Adrenal gland (tissue), 9 donors: ENCODE measurements at regions not wholly inside any gene's neighbourhood (a gene's known extent, or its start where the extent isn't known, plus 50 kb on each side); places are given as distances from the start of the nearest gene placed in this dataset.

ENCODE experiments used
- DNase-seq, 7 donors: peaks; one replicate each; pipeline ENCODE4 v3.0.0-alpha.2; 2019 to 2020
- H3K27ac ChIP-seq, 5 donors: fragments of 200-600 bp; sonication (generic) in 4 of 5; 1 replicate in 3 of 5; 2 replicates in 2 of 5; pipeline versions ENCODE4 v1.5.1 to v1.8.0; 2016 to 2020; ENCODE audit warnings: mild to moderate bottlenecking in 1 of 5
- H3K27me3 ChIP-seq: fragments of 200-600 bp; 2 replicates; pipeline ENCODE4 v1.8.0; 2021
- H3K36me3 ChIP-seq, 2 donors: fragments of 200-600 bp; replicated peaks in 1 of 2; 1 replicate in 1 of 2; 2 replicates in 1 of 2; pipeline versions ENCODE4 v1.5.1 to v1.8.0; 2018 to 2022
- H3K4me1 ChIP-seq, 2 donors: fragments of 200-600 bp; replicated peaks in 1 of 2; 1 replicate in 1 of 2; 2 replicates in 1 of 2; pipeline versions ENCODE4 v1.5.1 to v1.8.0; 2018 to 2021
- H3K4me3 ChIP-seq, 4 donors: fragments of 200-600 bp; sonication (generic) in 3 of 4; one replicate each; pipeline ENCODE4 v1.5.1; 2016 to 2018
- H3K9me3 ChIP-seq, 3 donors: fragments of 200-600 bp; sonication (generic) in 1 of 3; replicated peaks in 1 of 3; 1 replicate in 2 of 3; 2 replicates in 1 of 3; pipeline versions ENCODE4 v1.5.1 to v1.8.0; 2016 to 2021
- POLR2A ChIP-seq, 2 donors: fragments of 450-650 bp; IDR thresholded peaks; one replicate each; pipeline ENCODE4 v1.6.1; 2017; ENCODE audit warnings: antibody characterized with exemption in 2 of 2, mild to moderate bottlenecking in 2 of 2, moderate library complexity in 1 of 2
- WGBS, 4 donors: extraction: QIAGEN DNeasy Blood & Tissue Kit in 2 of 4; methylation state at CpG; one replicate each; pipeline versions ENCODE4 v1.1.5 to v1.1.7; 2013 to 2017; 5-methylcytosine and 5-hydroxymethylcytosine counted together
- intact Hi-C, 2 donors: fragments of 100-400 bp; cut with DNase I; formaldehyde crosslinking; loops; one replicate each; pipeline versions ENCODE4 v1.14.1 to v1.15.0; 2022 to 2023
- TF ChIP-seq, protein P1 (sequence below), 6 experiments: fragments of 450-650 bp in 4 of 6; fragments of 200-600 bp in 2 of 6; sonication (generic) in 1 of 6; IDR thresholded peaks; 1 replicate in 5 of 6; 2 replicates in 1 of 6; pipeline versions ENCODE4 v1.5.1 to v1.8.0; 2016 to 2021; ENCODE audit warnings: antibody characterized with exemption in 6 of 6, mild to moderate bottlenecking in 2 of 6, moderate library complexity in 1 of 6
- donor health status: healthy with polysubstance abuse.
- donor health status: Bipolar disorder and iron deficiency.
- donor health status: DM: yes; HTN: yes; CAD: no.
- donor health status: DM: no; HTN: no; CAD: no.
- donor health status: DM: no; HTN: no; CAD: no.

DNA sequence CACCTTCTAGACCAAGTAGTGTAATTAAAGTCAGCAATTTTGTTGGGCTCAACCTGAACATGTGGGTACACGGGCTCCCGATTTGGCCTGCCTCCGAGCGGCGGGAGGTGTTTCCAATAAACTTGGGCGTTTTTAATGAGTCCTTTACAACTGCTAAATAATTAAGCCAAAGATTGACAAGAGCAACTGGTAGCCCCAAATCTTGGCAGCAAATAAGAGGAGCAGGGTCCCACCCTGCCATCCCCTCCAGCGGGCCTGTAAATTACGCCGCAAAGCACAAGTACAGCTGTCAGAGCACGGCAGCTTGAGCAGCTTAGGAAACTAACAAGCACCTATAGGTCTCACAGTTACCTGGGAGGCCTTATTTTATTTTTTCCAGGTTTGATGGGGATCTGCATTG is 217.1 kb downstream of the BMP7 start:
- Histone ChIP-seq H3K4me3 (no peak overlapping the region), H3K27ac (no peak overlapping the region), H3K9me3 (no peaks in the 10 kb centered on the region), H3K36me3 (no peaks in the 10 kb centered on the region), H3K4me1 (no peaks in the 10 kb centered on the region), H3K27me3 (peaks cover 5% of the 10 kb centered on the region)
- TF ChIP-seq, protein P1, sequence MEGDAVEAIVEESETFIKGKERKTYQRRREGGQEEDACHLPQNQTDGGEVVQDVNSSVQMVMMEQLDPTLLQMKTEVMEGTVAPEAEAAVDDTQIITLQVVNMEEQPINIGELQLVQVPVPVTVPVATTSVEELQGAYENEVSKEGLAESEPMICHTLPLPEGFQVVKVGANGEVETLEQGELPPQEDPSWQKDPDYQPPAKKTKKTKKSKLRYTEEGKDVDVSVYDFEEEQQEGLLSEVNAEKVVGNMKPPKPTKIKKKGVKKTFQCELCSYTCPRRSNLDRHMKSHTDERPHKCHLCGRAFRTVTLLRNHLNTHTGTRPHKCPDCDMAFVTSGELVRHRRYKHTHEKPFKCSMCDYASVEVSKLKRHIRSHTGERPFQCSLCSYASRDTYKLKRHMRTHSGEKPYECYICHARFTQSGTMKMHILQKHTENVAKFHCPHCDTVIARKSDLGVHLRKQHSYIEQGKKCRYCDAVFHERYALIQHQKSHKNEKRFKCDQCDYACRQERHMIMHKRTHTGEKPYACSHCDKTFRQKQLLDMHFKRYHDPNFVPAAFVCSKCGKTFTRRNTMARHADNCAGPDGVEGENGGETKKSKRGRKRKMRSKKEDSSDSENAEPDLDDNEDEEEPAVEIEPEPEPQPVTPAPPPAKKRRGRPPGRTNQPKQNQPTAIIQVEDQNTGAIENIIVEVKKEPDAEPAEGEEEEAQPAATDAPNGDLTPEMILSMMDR (IDR thresholded peaks at IDR 0.05) = no peak
- TF ChIP-seq POLR2A (IDR thresholded peaks at IDR 0.05) = no peak
- 83 to 91% (median 89%) methylated on average over 10 of the region's 10 CpGs for WGBS, 4 donors
- intact Hi-C loops = no loop called here
- DNase-seq = no peak

DNA sequence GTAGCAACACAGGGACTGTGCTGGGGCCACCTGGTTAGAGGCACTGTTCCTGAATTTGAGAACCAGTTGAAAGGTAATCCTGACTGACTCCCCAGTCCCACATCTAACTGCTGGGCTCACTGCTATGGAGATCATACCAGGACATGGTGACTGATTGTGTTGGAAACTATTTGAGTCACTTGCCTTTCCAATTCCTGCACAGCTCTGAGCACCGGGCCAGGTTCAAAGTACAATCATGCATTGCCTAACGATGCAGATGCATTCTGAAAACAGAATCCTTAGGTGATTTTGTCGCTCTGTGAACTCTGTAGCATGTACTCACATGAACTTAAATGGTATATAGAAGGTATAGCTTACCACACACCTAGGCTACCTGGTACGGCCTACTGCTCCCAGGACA is 215.3 kb downstream of the BMP7 start:
- DNase-seq = no peak
- WGBS, 4 donors = 68 to 94% (median 89%) methylated on average over 3 to 4 of the region's 4 CpGs
- no peak for TF ChIP-seq POLR2A (IDR thresholded peaks at IDR 0.05)
- TF ChIP-seq, protein P1 (IDR thresholded peaks at IDR 0.05) = no peak
- H3K36me3 ChIP-seq = no peaks in the 10 kb centered on the region
- no peak overlapping the region for H3K4me3 ChIP-seq
- H3K9me3 ChIP-seq = no peaks in the 10 kb centered on the region
- no peaks in the 10 kb centered on the region for H3K27me3 ChIP-seq
- no peak overlapping the region for H3K27ac ChIP-seq
- H3K4me1 ChIP-seq = no peaks in the 10 kb centered on the region
- intact Hi-C loops = no loop called here

DNA sequence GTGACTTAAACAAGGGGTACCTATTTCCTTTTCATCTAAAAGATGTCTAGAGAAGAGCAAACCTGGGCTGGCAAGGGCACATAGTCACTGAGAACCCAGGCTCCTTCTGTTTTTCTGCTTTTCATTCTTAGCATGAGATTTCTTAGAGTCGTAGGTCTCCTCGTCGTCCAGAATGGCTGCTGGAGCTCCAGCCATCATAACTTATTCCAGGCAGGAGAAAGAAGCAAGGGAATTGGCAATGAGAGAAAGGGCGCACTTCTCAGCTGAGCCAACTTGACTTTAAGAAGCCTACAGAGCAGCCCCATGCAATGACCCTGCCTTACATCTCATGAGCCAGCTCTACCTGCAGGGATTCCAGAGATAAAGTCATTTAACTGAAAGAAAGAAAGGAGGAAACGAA is 213.4 kb downstream of the BMP7 start:
- intact Hi-C loops = no loop called here
- TF ChIP-seq POLR2A (IDR thresholded peaks at IDR 0.05) = no peak
- TF ChIP-seq, protein P1 (IDR thresholded peaks at IDR 0.05) = no peak
- Histone ChIP-seq H3K27ac (no peak overlapping the region), H3K36me3 (no peaks in the 10 kb centered on the region), H3K4me1 (no peaks in the 10 kb centered on the region), H3K4me3 (no peak overlapping the region), H3K27me3 (no peaks in the 10 kb centered on the region), H3K9me3 (no peaks in the 10 kb centered on the region)
- DNase-seq = no peak
- 78 to 84% (median 81%) methylated on average over 5 of the region's 5 CpGs for WGBS, 4 donors

DNA sequence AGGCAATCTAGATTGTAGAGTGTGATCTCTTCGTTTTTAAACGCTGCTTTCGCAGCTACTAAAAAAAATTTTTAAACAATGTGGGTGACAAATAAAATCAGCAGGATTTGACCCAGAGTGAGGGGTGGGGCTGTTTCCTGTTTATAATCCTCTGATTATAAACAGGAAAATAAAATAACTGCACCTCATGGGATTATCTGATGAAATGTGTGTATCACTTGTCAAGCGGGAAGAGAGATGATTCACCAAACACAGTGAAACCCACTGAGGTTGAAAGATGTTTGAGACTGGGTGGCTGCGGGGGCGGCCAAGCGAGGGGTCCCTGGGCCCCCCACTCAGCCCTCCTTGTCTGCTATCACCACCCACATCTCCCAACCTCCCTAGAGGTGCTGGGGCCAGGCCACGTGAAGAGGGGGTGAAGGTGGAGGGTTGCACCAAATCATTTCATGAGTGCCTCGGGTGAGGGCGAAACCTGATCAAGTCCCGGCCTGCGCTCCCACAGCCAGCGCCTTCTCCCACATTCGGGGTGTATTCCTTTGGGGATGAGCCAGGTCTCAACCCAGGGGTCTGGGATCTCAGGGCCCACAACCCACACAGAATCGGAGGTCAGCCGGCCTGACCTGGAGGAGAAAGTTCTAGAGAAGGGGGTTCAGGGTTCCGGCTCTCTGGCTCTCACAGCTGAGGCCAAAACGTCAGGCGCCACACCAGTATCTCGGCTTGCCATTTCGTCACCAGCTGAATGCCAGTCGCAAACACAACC is 212.5 kb downstream of the BMP7 start:
- H3K27me3 ChIP-seq = no peaks in the 10 kb centered on the region
- TF ChIP-seq POLR2A (IDR thresholded peaks at IDR 0.05) = no peak
- TF ChIP-seq, protein P1 (IDR thresholded peaks at IDR 0.05) = no peak
- intact Hi-C loops = no loop called here
- 81 to 89% (median 85%) methylated on average over 14 to 22 of the region's 22 CpGs for WGBS, 4 donors
- no peak overlapping the region for H3K4me3 ChIP-seq
- no peak overlapping the region for H3K27ac ChIP-seq
- no peaks in the 10 kb centered on the region for H3K4me1 ChIP-seq
- H3K9me3 ChIP-seq = no peaks in the 10 kb centered on the region
- H3K36me3 ChIP-seq = no peaks in the 10 kb centered on the region
- DNase-seq = no peak
